ENCODE measurements at regions not wholly inside any gene's neighbourhood (a gene's known extent, or its start where the extent isn't known, plus 50 kb on each side); places are given as distances from the start of the nearest gene placed in this dataset.
A peak's percentile ranks its signal among the peaks of the same experiment; 100 is the strongest.

DNA sequence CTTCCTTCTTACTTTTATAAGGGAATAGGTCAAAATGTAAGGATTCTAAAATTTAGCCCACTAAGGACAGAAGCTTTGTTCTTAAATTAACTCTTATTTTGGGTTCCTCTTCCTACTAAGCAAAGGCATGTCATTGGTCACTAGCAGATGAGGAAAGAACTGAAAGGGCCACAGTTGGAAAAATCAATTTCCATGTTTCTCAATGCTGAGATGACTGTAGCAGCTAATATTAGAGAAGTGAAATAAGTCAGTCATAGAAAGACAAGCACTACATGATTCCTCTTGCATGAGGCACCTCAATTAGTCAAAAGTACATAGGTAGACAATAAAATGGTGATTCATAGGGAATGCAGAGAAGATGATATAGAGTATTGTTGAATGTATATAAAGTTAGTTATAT lies 353.7 kb downstream of the RSL24D1 start:
- no peak overlapping the region for H3K27ac ChIP-seq
- TF ChIP-seq ZFX (IDR thresholded peaks at IDR 0.05), result no peak
- TF ChIP-seq, protein P1, sequence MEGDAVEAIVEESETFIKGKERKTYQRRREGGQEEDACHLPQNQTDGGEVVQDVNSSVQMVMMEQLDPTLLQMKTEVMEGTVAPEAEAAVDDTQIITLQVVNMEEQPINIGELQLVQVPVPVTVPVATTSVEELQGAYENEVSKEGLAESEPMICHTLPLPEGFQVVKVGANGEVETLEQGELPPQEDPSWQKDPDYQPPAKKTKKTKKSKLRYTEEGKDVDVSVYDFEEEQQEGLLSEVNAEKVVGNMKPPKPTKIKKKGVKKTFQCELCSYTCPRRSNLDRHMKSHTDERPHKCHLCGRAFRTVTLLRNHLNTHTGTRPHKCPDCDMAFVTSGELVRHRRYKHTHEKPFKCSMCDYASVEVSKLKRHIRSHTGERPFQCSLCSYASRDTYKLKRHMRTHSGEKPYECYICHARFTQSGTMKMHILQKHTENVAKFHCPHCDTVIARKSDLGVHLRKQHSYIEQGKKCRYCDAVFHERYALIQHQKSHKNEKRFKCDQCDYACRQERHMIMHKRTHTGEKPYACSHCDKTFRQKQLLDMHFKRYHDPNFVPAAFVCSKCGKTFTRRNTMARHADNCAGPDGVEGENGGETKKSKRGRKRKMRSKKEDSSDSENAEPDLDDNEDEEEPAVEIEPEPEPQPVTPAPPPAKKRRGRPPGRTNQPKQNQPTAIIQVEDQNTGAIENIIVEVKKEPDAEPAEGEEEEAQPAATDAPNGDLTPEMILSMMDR (conservative IDR thresholded peaks at IDR 0.05), result no peak

- H3K27ac ChIP-seq, result no peak overlapping the region
- TF ChIP-seq, protein P1 (conservative IDR thresholded peaks at IDR 0.05), result no peak
- no peak for TF ChIP-seq ZFX (IDR thresholded peaks at IDR 0.05)
Observed at GRCh38 chr15:54841701-54842305, 354.9 kb downstream of the RSL24D1 start.

GRCh38 chr15:54840621-54841398 lies 355.9 kb downstream of the RSL24D1 start:
- H3K27ac ChIP-seq, result no peak overlapping the region
- TF ChIP-seq, protein P1 (conservative IDR thresholded peaks at IDR 0.05), result peak; percentile 18
- no peak for TF ChIP-seq ZFX (IDR thresholded peaks at IDR 0.05)

GRCh38 chr15:54839379-54839778 lies 357.4 kb downstream of the RSL24D1 start:
- TF ChIP-seq, protein P1 (conservative IDR thresholded peaks at IDR 0.05), result no peak
- no peak for TF ChIP-seq ZFX (IDR thresholded peaks at IDR 0.05)
- H3K27ac ChIP-seq, result no peak overlapping the region

GRCh38 chr15:54836052-54836795 lies 360.5 kb downstream of the RSL24D1 start:
- no peak overlapping the region for H3K27ac ChIP-seq

GRCh38 chr15:54829821-54830220 lies 366.9 kb downstream of the RSL24D1 start:
- no peak for TF ChIP-seq ZFX (IDR thresholded peaks at IDR 0.05)
- TF ChIP-seq, protein P1 (conservative IDR thresholded peaks at IDR 0.05), result no peak
- H3K27ac ChIP-seq, result no peak overlapping the region

More at GRCh38 chr15:54836052-54836795, 360.5 kb downstream of the RSL24D1 start:
- TF ChIP-seq, protein P1 (conservative IDR thresholded peaks at IDR 0.05), result no peak
- no peak for TF ChIP-seq ZFX (IDR thresholded peaks at IDR 0.05)

DNA sequence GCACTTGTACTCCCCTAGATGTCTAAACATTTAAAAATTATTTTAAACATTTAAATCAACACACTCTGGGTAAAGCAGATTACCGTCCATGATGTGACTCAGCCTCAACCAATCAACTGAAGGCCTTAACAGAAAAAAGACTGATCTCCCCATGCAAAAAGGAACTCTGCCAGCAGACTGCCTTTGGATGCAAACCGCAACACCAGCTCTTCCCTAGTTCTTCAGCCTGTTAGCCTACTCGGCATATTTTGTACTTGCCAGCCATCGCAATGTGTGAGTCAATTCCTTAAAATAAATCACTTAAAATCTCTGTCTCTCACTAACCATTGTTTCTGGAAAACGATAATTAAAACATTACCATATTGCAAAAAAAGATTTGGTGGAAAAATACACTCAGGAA lies 375.9 kb downstream of the RSL24D1 start:
- no peak overlapping the region for H3K27ac ChIP-seq
- TF ChIP-seq, protein P1 (conservative IDR thresholded peaks at IDR 0.05), result no peak
- TF ChIP-seq ZFX (IDR thresholded peaks at IDR 0.05), result no peak
